GM10266 (cell line): ENCODE measurements at regions not wholly inside any gene's neighbourhood (a gene's known extent, or its start where the extent isn't known, plus 50 kb on each side); places are given as distances from the start of the nearest gene placed in this dataset.

ENCODE experiments used
- DNase-seq: peaks from one replicate; pipeline ENCODE4 v3.0.0; 2012; ENCODE audit errors: extremely low spot score
- CTCF ChIP-seq: IDR thresholded peaks from 2 replicates; pipeline ENCODE4 v1.5.1; 2012; ENCODE audit warnings: mild to moderate bottlenecking, low read depth; ENCODE audit not compliant: control insufficient read depth, insufficient read depth; ENCODE audit errors: missing control alignments

GRCh38 chr4:85291226-85291625, 183.7 kb upstream of the ARHGAP24 start:
- no peak for TF ChIP-seq CTCF
- DNase-seq, result no peak

DNA sequence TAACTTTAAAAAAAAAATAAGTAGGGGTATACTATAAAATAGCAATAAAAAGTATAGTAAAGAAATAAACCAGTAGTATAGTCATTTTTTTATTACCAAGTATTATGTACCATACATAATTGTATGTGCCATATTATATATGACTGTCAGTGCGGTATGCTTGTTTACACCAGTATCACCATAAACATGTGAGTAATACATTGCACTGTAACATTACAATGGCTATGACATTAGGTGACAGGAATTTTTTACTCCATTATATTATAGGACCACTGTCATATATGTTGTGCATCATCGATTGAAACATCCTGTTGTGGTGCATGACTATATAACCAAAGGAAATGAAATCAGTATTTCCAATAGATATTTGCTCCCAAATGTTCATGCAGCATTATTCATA, 176.9 kb upstream of the ARHGAP24 start:
- no peak for TF ChIP-seq CTCF

DNA sequence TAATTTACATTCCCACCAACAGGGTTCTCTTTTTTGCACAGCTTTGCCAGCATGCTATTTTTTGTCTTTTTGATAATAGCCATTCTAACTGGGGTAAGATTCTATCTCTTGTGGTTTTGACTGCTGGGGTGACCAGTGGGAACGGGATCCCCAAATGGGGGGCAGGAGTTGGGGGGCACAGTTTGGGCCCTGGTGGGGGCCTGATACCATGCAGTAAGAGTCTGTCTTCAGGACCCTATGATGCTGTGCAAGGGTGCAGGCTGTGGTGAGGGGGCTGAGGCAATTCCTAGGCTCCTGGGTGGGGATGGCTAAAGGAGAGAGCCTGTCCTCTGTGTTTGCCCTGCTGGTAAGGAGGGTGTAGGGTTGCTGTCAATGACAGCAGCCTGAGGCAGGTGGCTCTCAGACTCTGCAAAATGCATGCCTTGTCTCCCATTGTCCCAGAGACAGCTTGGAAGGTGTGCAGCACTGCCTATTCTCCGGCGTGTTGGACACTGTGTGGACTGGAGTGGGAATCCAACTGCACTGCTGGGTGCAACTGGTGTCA, 172.7 kb upstream of the ARHGAP24 start:
- no peak for TF ChIP-seq CTCF
- DNase-seq, result no peak

More for the DNA sequence above, 176.9 kb upstream of the ARHGAP24 start:
- DNase-seq, result no peak

DNA sequence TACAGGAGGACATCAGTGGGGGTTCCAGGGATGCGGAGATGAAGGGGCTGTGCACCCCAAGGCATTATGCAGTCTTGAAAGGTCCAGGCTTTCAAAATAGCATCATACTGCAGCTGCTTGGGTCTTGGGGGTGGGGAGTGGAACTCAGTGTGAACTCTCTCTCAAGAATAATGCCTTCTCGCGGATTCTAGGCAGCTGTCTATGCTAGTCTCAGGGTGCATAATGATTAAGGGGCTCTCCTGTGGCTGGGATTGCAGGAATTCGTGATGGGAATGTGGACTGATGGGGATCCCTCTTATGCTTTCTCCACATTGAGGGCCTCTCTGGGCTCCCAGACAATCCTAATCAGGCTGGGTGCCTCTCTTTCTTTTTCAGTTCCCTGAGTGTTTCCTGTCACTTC, 172.2 kb upstream of the ARHGAP24 start:
- TF ChIP-seq CTCF, result no peak
- DNase-seq, result no peak

DNA sequence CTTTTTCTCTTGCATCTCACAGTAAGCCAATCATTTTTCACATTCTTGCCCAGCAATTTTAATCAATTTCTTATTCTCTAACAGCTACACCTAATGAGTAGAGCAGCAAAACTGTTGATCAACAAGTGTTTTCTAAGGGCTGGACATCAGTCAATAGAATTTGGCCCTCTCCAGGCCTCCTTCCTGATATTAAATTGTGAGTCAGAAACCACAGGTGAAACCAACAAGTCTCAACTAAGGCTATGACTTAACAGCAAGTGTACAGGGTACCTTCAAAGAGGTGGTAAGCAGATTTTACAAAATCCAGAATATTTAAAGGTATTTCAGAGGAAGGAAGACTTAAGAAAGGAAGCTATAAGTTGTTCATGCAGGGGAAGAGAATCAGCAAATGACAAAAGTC, 156.5 kb upstream of the ARHGAP24 start:
- DNase-seq, result no peak
- no peak for TF ChIP-seq CTCF

DNA sequence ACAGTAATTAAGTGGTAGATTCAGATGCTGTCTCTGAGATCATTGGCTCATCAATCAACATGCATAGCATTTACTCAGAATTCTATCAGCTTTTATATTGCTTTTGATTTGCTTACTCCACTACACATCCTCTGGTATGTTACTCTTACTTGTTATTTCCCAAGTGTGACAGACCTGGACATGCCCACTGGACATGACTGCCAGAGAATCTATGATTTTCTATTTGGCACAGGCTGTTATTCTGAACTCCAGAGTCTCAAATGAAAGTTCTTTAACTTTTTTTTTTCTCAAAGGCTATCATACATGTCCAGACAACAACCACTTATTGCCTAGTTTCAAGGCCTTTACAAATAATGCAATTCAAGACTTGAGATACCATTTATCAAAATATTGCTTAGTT, 116.1 kb upstream of the ARHGAP24 start:
- TF ChIP-seq CTCF, result no peak
- DNase-seq, result no peak

DNA sequence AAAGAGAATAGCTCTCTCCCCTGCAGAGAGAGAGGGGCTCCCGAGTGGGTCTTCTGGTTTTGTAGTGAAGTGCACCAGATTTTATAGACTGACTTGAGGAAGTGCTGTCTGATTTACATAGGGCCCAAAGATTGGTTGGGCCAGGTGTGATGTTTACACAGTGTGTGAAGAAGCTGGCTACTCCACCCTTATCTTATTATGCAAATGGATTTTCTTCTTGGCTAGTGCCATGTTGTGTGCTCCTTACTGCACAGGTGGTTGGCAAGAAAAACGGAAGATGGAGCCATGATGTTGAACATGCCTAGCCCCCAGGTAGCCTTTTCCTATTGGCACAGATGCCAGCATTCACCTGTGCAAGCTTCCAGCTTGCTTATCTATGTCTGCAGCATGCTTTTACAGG, 112.4 kb upstream of the ARHGAP24 start:
- no peak for DNase-seq
- TF ChIP-seq CTCF, result no peak
